ENCODE measurements at regions not wholly inside any gene's neighbourhood (a gene's known extent, or its start where the extent isn't known, plus 50 kb on each side); places are given as distances from the start of the nearest gene placed in this dataset.
"Not testable (repeated sequence)": the region's sequence is repeated elsewhere in the genome, so short reads cannot be mapped to it uniquely, and the experiment has no call there.

DNA sequence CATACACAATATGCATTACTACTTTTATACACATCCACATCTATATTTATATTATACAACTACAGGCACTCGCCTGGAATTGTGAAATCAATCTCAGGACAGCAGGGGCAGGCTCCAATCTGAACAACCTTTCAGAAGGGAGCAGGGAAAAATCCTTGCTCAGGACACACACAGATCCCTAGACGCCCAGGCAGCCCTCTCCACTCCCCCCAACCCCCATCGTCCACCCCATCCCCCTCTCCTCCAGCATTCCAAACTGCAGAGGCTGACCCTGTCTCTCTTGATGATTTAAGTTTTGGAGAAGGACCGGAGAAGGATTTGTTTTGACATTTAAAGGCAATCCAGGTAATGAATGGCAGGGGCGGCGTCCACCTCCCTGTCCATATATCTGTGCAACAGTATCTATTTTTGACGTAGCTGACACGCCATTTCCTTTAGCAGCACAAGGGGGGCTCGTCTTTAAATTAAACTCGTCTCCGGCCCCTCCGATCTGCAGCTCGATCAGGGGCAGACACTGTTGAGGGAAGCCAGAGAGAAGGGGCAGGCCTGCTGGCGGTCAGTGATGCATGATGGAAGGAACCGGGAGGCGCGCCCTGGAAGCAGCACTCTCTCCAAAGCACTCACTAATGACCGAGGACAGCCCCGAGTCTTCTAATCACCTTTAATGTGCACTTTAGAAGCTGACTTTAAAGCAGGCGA, 95.0 kb upstream of the TBX5 start:
- no peak for FAIRE-seq

DNA sequence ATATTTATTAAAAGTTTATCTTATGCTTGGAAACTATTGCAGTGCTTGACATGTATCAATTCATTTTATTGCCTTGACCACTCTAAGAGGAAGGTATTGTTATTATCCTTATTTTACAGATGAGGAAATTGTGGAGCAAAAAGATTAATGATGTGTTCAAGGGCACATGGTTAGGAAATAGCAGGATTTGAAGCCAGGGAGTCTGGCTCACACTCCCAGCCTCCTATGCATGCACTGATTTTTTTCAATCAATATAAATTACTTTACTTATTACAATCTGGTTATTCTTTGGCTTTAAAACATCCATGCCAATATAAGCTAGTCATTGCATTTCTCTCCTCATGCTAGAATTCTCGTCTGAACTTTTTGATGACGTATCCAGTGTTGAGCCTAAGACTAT, 94.2 kb upstream of the TBX5 start:
- no peak for FAIRE-seq

DNA sequence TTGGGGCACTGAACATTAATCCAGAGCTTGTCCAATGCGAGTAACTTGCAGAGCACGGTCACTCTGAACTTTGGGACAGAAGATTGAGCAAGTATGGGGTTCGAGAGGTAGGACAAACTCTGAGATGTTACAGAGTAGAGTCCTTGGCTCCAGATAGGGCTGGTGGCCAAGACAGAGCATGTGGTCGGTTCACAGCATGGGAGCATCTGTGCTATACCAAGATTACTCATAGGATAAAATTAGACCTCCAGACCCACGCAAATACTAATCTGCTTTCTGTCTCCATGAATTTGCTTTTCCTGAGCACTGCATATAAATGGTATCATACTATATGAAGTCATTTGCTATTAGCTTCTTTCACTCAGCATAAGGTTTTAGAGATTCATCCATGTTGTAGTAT, 93.4 kb upstream of the TBX5 start:
- FAIRE-seq, result no peak

DNA sequence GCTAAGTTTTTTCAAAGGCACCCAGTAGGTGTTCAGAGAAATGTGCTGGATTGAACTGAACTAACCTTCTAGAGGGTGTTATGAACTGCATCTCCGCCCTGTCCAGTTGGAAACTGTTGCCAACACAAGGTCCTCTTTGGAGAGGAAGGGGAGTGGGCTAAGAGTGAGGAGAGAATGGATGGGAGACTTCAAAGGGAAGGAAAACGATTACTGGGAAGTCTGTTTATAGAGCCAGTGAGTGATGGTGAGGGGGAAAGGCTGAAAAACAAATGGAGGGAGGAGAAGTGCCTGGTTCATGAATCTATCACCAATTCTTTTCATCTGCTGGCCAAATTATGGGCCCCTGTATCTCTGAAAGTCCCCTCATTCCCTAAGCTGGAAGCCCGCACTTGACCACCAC, 86.0 kb upstream of the TBX5 start:
- FAIRE-seq, result no peak

DNA sequence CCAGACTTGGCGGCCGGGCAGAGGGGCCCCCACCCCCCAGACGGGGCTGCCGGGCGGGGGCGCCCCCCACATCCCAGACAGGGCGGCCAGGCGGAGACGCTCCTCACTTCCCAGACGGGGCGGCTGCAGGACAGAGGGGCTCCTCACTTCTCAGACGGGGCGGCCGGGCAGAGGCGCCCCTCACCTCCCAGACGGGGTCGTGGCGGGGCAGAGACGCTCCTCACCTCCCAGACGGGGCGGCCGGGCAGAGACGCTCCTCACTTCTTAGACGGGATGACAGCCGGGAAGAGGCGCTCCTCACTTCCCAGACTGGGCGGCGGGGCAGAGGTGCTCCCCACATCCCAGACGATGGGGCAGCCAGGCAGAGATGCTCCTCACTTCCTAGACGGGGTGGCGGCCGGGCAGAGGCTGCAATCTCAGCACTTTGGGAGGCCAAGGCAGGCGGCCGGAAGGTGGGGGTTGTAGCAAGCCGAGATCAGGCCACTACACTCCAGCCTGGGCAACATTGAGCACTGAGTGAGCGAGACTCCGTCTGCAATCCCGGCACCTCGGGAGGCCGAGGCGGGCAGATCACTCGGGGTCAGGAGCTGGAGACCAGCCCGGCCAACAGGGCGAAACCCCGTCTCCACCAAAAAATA, 79.0 kb upstream of the TBX5 start:
- not testable (repeated sequence) for FAIRE-seq

DNA sequence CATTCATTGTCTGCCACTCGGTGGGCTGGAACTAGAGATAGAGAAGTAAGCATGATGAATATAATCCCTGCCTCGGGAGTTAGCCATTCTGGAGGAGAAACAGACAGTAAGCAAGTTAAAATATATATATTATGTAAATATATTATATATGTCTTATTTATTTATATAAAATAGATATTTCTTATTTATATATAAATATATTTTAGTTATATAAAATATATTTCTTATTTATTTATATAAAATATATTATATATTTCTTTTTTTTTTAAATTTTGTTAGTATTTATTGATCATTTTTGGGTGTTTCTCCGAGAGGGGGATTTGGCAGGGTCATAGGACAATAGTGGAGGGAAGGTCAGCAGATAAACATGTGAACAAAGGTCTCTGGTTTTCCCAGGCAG, 78.1 kb upstream of the TBX5 start:
- FAIRE-seq, result peak; percentile 19

DNA sequence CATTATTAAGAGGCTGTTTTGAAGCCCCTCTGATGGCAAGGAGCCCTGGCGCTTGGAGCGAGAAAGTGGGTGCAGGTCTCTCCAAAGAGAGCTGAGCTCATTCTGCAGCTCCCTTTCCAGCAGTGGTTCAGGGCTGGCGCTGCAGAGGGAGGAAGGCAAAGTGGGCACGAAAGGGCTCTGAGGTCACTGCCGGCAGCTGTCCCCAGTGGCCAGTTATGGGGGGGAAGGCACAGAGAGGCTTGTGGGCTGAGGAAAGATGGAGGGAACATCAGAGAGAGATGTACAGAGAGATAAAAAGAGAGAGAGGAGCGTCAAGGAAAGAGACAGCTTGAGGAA, 75.2 kb upstream of the TBX5 start:
- FAIRE-seq, result no peak

DNA sequence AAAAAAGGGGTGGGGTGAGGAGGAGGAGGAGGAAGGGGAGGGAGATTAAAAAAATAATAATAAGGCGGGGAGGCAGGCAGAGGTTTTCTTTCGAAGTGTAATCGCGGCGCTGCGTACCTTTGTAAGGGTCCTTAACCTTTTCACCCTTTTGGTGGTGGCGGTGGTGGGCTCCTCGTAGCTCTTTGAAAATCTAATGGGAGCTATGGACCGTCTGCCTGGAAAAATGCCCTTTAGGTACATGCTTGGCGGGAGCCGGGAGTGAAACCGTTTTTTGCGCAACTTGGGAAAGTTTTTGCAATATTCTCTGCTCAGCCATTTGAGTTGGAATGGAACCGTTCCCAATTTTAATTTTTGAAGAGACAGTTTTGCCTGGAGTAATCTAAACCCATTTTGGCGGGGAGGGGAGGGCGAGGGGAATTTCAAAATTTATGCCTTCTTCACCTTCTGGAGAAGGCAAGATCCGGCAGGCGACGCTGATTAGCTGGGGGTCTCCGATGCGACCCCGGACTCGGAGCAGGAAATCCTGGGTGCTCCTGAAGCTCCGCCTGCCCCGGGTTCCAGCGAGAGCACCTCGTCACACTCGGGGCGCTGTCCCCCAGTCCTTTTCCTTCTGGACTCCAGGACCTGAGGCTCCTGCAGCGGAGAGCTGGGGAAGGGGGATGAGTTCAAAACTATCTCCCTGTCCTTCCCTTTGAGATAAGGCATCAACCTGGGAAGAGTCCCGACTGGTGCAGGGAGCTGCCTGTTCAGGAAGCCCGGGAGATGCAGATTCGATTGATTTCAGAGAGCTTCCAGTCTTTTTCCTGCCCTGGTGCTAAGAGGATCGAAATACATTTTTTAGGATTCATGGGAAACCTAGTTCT, 74.6 kb upstream of the TBX5 start:
- FAIRE-seq, result no peak

DNA sequence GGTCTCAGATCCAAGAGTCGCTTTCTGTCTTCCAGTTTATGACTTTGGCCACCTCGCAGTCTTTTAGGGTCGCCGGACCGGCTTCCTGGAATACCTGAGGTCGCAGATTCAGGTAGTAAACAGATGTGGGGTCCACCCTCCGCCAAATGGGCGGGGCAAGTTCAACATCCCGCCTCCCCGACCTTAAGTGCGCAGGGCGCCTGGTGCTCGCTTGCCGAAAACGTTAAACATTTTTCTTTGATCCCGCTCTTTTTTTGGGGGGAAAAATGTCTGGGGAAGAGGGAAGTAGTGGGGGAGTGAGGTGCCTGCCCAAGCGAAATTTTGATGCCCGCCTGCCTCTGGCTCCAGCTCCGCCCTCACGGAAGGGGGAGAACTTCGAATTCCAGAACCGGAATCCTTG, 73.9 kb upstream of the TBX5 start:
- FAIRE-seq, result no peak

DNA sequence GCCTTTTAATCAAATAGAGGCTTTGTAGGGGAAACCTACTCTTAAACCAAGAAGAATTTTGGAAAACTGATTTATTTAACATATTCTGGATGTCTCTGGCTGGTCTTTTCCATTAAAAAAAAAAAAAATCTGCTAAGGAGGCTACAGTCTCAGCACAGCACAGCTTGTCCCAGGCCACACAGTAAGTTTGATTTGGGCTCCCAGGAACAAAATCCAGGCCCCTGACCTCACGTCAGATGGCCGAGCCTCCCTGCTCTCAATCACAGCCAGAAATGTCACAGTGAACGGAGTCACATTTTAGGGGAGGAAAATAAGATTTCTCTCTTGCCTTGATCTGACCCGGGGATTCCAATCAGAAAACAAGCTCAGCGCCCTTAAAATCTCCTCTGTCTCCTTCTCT, 72.9 kb upstream of the TBX5 start:
- no peak for FAIRE-seq

DNA sequence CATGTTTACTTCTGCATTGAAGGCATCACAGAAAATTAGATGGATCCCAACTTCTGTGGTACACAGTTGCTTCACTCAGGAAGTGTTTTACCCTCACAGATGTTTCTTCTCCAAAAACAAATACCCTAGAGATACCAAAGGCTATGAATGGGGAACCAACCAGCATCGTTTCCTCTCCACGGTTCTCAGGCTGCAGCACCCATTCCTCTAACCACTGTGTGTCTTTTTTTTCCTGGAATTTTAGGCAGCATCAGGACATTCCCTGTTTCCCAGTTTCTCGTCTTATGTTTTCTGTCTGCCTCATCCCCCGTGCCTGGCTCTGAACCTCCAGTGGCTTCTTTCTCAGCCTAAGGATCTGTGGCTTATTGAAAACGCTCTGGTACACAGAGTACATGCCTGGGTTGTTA, 72.0 kb upstream of the TBX5 start:
- no peak for FAIRE-seq

DNA sequence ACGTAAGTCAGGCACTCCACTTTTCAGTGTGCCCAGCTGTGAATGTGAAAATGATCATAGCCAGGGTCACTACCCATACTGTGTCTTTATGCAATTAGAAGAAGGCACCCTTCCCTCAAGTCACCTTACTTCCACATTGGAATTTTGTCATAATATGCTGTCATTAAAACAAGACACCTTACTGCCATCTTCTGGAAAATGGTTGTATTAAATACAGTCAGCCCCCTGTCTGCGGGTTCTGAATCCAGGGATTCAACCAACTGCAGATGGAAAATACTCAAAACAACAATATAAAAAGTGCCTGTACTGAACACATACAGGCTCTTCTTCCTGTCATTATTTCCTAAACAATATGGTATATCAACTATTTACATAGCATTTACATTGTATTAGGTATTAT, 70.2 kb upstream of the TBX5 start:
- peak; percentile 60 for FAIRE-seq

DNA sequence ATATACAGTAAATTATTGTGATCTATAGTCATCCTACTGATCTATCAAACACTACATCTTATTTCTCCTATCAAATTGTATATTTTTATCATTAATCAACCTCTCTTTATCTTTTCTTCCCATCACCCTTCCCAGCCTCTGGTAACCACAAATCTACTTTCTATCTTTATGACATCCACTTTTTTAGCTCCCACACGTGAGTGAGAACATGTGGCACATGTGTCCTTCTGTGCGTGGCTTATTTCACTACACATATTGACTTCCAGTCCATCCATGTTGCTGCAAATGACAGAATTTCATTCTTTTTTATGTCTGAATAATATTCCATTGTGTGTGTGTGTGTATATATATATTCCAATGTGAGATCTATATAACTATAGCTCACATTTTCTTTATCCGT, 67.8 kb upstream of the TBX5 start:
- FAIRE-seq, result no peak

DNA sequence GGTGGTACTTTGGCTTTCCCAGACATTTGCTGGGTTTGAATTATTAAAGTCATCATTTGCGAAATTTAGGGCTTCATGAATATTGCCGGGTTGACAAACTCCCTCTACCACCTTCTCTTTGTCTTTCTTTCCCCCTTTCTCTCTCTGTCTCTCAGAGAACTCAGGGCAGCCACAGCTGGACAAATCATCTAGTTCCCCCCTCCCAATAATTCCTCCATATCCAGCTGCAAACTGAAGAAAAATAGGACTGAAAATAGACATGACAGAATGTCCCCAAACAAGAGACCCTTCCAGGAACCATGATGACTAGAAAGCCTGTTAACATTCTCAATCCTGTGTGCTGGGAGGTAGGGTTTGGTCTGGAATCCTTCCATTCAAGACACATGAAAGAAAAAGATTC, 67.1 kb upstream of the TBX5 start:
- FAIRE-seq, result no peak

DNA sequence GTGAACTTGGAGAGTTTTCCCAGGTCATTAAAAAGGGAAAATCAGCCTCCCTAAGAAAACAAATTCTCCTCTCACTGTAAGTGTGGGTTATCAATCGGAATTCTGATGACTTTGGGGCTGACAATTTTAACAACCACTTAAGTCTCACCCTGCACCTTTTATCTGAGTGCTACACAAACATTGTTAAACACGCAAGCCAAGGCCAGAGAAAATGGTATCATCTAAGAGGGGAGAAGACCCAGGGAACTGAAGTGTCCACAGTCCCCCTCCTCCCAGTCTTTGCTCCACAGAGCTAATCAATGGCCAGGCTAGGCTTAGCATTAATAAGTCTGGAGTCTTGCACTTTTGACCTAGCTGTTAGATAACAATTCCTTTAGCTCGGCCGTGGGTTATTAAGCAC, 51.7 kb upstream of the TBX5 start:
- no peak for FAIRE-seq

Measured in A204.1 (cell line).